Transverse colon (tissue), 3 donors: ENCODE measurements at regions not wholly inside any gene's neighbourhood (a gene's known extent, or its start where the extent isn't known, plus 50 kb on each side); places are given as distances from the start of the nearest gene placed in this dataset.

Experiments used
- POLR2A ChIP-seq: fragments of 450-650 bp; IDR thresholded peaks from one replicate; pipeline ENCODE4 v1.6.1; 2016; ENCODE audit warnings: antibody characterized with exemption, mild to moderate bottlenecking, moderate library complexity
- POLR2AphosphoS5 ChIP-seq, 3 donors: sonication (generic); formaldehyde crosslinking; IDR thresholded peaks; one replicate each; pipeline ENCODE4 v1.6.1; 2016; ENCODE audit warnings: antibody characterized with exemption in 3 of 3

GRCh38 chr3:194262925-194263305 is 88.2 kb downstream of the CPN2 start:
- TF ChIP-seq POLR2AphosphoS5 (IDR thresholded peaks at IDR 0.05): no peak
- TF ChIP-seq POLR2A: no peak
